ENCODE measurements at regions not wholly inside any gene's neighbourhood (a gene's known extent, or its start where the extent isn't known, plus 50 kb on each side); places are given as distances from the start of the nearest gene placed in this dataset.

DNA sequence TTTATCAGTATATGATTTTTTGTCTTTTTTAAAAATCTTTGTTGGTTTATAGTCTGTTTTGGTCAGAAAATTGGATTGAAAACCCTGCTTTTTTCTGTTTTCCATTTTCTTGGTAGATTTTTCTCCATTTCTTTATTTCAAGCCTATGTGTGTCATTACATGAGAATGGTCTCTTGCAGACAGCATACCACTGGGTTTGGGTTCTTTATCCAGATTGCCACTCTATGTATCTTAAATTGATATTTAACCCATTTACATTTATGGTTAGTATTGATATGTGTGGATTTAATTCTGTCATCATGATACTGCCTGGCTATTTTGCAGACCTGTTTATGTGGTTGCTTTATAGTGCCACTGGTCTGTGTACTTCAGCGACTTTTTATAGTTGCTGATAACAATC, 239.9 kb upstream of the NDST4 start:
- H3K27me3 ChIP-seq (ENCODE audit: control insufficient read depth, insufficient read depth, low read length) = no peaks in the 10 kb centered on the region
- CTCF ChIA-PET = no interaction called here
- no peak overlapping the region for H3K27ac ChIP-seq (ENCODE audit: low read depth, low read length)
- DNase-seq (ENCODE audit: low read depth, low spot score) = no peak
- TF ChIP-seq, protein P1, sequence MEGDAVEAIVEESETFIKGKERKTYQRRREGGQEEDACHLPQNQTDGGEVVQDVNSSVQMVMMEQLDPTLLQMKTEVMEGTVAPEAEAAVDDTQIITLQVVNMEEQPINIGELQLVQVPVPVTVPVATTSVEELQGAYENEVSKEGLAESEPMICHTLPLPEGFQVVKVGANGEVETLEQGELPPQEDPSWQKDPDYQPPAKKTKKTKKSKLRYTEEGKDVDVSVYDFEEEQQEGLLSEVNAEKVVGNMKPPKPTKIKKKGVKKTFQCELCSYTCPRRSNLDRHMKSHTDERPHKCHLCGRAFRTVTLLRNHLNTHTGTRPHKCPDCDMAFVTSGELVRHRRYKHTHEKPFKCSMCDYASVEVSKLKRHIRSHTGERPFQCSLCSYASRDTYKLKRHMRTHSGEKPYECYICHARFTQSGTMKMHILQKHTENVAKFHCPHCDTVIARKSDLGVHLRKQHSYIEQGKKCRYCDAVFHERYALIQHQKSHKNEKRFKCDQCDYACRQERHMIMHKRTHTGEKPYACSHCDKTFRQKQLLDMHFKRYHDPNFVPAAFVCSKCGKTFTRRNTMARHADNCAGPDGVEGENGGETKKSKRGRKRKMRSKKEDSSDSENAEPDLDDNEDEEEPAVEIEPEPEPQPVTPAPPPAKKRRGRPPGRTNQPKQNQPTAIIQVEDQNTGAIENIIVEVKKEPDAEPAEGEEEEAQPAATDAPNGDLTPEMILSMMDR (IDR thresholded peaks at IDR 0.05; ENCODE audit: low read depth, low read length) = no peak
- H3K9me3 ChIP-seq (ENCODE audit: control insufficient read depth, insufficient read depth, low read length) = peaks cover 13% of the 10 kb centered on the region
- POLR2A ChIA-PET = no interaction called here
- H3K4me3 ChIP-seq (ENCODE audit: low read depth, low read length) = no peak overlapping the region

DNA sequence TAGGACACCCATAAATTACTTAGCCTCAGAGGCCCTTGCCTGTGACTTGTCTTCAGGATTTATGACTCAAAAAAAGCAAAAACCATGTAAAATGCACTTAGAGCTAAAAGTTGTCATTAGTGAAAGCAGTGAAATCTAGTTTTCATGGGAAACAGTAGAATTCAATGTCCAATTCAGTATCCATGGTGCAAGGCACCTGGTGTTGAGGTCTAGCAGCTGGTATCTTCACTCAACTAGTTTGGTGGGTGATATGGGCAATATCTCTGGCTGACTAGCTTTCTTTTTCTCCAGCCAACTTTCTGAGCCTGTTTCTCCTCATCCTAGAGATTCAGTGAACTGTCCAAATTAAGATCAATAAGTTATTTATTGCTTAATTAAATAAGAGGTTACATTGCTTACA, 229.8 kb upstream of the NDST4 start:
- Histone ChIP-seq H3K27ac (ENCODE audit: low read depth, low read length) (no peak overlapping the region), H3K4me3 (ENCODE audit: low read depth, low read length) (no peak overlapping the region), H3K27me3 (ENCODE audit: control insufficient read depth, insufficient read depth, low read length) (no peaks in the 10 kb centered on the region), H3K9me3 (ENCODE audit: control insufficient read depth, insufficient read depth, low read length) (peaks cover 10% of the 10 kb centered on the region; the same call in 1 of the 2 replicates)
- ChIA-PET POLR2A (no interaction called here), CTCF (no interaction called here)
- TF ChIP-seq, protein P1 (IDR thresholded peaks at IDR 0.05; ENCODE audit: low read depth, low read length) = no peak
- DNase-seq (ENCODE audit: low read depth, low spot score) = no peak

DNA sequence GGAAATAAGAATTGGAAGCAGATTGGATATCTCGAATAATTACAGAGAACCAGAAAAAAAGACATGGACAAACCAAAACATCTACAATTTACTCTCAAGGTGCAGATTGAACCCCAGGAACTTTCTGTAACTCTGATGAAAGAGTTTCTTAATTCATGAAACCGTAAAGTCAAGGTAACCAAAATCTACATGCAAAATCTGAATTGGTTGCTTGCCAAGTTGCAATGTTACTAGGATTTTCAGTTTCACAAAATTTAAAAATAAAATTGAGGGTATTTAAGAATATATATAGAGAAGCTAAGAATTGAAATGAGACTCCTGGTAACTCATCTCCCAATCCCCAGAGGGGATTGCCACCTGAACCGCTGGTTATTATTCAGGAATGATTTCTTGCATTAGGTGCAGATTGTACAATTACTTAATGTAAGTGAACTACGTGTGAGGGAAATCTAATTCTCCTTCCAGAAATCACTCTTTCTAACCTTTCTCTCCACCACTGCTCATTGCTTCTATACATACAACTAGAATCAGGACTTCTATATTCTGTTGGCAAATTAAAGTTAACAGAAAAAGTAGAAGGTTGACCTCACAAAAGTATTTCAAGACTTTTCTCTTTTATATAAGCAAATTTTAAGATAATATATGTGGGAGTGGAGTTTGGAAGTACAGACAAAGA, 221.5 kb upstream of the NDST4 start:
- ChIA-PET CTCF (no interaction called here), POLR2A (no interaction called here)
- no peak overlapping the region for H3K4me3 ChIP-seq (ENCODE audit: low read depth, low read length)
- peaks cover 5% of the 10 kb centered on the region; the same call in 1 of the 2 replicates for H3K9me3 ChIP-seq (ENCODE audit: control insufficient read depth, insufficient read depth, low read length)
- H3K27ac ChIP-seq (ENCODE audit: low read depth, low read length) = no peak overlapping the region
- DNase-seq (ENCODE audit: low read depth, low spot score) = no peak
- no peaks in the 10 kb centered on the region for H3K27me3 ChIP-seq (ENCODE audit: control insufficient read depth, insufficient read depth, low read length)
- TF ChIP-seq, protein P1 (IDR thresholded peaks at IDR 0.05; ENCODE audit: low read depth, low read length) = no peak

DNA sequence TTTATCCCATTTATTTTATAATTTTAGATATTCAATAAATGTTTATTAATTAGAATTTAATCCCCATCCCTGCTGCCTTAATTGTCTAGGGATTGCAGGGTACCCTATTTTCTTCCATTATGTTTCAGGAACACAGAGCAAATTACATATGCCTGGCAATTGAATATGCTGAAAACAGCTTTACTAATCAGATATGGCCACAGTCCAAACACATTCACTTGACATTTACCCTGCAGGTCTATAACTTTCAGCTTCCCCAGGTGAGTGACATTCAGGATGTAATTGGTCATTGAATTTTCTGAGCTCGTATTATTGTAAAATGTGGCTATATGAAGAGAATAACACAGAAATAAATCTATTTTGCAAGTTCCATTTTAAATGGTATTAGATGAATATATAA, 218.7 kb upstream of the NDST4 start:
- no peak for DNase-seq (ENCODE audit: low read depth, low spot score)
- Histone ChIP-seq H3K4me3 (ENCODE audit: low read depth, low read length) (no peak overlapping the region), H3K9me3 (ENCODE audit: control insufficient read depth, insufficient read depth, low read length) (no peaks in the 10 kb centered on the region), H3K27me3 (ENCODE audit: control insufficient read depth, insufficient read depth, low read length) (no peaks in the 10 kb centered on the region), H3K27ac (ENCODE audit: low read depth, low read length) (no peak overlapping the region)
- CTCF ChIA-PET = no interaction called here
- POLR2A ChIA-PET = no interaction called here
- TF ChIP-seq, protein P1 (IDR thresholded peaks at IDR 0.05; ENCODE audit: low read depth, low read length) = no peak

DNA sequence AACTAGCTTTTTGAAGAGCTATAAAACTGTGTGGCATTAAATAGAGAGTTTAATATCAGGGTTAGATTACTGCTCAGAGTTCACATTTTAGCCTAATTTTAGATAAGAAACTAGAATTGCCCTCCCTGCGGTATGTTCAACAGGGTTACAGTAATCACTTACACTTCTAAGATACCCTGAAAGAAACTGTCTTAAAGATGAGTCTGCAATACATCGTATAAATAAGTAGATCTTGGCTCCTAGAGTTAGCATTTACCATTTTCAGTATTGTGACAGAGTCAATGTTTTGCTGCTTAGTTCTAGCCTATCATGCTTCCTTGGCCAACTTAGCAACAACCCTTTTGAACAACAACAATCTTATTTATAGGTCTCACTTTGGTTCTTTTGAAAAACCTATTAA, 217.8 kb upstream of the NDST4 start:
- ChIA-PET POLR2A (no interaction called here), CTCF (no interaction called here)
- Histone ChIP-seq H3K4me3 (ENCODE audit: low read depth, low read length) (no peak overlapping the region), H3K9me3 (ENCODE audit: control insufficient read depth, insufficient read depth, low read length) (no peaks in the 10 kb centered on the region), H3K27ac (ENCODE audit: low read depth, low read length) (no peak overlapping the region), H3K27me3 (ENCODE audit: control insufficient read depth, insufficient read depth, low read length) (no peaks in the 10 kb centered on the region)
- DNase-seq (ENCODE audit: low read depth, low spot score) = no peak
- TF ChIP-seq, protein P1 (IDR thresholded peaks at IDR 0.05; ENCODE audit: low read depth, low read length) = no peak

All from AG04450 (cell line).